GM21367 (cell line): ENCODE measurements at regions not wholly inside any gene's neighbourhood (a gene's known extent, or its start where the extent isn't known, plus 50 kb on each side); places are given as distances from the start of the nearest gene placed in this dataset.
"Not testable (repeated sequence)": the region's sequence is repeated elsewhere in the genome, so short reads cannot be mapped to it uniquely, and the experiment has no call there.

ENCODE experiments used
- ATAC-seq: cut with Tn5 transposase; IDR thresholded peaks from one replicate; pipeline ENCODE4 v1.9.1; 2021; ENCODE audit not compliant: unreplicated experiment

DNA sequence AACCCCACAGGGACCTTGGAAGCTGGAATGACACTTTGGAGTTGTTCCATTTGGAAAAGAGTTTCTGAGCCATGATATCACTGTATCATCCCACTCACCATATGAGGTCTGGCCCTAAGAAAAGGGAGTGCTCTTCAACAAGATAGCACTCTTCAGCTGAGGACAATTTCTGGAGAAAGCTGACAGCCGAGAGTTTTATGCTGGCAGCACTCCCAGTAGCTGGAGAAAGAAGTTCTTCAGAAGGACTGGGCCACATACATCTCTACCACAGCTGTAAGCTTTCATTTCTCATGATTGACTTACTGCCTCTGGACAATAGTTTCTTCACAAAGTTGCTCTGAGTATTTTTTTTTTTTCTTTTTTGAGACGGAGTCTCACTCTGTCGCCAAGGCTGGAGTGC, 914.4 kb upstream of the ADAMTS5 start:
- not testable (repeated sequence) for ATAC-seq

DNA sequence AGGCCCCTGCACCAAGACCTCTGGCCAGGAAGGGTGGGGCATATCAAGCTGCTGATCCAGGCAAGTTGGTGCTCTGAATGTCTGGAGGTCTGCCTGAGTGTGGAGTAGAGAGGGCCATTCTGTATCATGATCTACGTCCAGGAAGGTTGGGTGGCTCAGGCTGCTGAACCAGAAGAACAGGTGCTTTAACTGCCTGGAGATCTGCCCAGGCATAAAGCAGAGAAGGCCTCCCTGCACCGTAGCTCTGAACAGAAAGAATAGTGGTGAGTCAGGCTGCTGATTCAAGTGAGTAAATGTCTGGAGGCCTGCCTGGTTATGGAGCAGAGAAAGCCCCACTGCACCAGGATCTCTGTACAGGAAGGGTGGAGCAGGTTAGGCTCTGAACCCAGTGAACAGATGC, 905.5 kb upstream of the ADAMTS5 start:
- not testable (repeated sequence) for ATAC-seq

DNA sequence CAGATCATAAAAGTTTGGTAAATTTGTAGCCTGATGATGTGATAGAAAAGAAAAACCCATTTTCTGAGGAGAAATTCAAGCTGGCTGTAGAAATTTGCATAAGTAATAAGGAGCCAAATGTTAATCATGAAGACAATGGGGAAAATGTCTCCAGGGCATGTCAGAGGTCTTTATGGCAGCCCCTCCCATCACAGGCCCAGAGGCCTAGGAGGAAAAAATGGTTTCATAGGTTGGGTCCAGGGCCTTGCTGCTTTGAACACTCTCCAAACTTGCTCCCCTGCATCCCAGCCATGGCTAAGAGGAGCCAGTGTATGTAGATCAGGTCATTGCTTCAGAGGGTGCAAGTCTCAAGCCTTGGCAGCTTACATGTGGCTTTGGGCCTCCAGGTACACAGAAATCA, 903.9 kb upstream of the ADAMTS5 start:
- ATAC-seq = not testable (repeated sequence)

DNA sequence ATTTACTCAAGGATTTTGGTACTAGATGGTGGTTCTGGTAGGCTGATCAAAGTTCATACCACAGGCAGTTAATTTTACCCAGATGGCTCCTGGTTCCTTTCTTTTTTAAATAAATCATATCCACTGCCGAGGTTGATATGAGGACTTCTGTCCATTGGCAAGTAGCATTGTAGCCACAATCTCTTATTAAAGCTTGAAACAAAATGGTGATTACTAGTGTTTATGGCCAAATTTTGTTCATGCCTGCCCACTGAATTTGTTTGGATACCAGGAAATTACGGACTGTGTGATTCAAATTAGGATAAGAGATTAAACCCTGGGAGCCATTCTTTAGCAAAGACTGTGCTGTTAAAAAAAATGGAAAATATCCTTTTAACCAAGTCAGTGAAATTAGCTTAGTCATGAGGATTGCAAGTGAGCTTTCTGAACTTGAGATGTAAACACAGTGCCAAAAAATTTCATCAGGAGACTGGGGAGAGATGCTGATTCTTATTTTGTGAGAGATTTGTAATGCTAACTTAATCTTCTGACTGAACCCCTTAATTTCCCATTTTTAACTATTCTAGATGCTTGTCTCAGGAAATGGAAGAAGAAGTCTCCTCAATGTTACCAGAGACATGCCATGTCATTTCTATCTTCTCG, 893.5 kb upstream of the ADAMTS5 start:
- not testable (repeated sequence) for ATAC-seq

DNA sequence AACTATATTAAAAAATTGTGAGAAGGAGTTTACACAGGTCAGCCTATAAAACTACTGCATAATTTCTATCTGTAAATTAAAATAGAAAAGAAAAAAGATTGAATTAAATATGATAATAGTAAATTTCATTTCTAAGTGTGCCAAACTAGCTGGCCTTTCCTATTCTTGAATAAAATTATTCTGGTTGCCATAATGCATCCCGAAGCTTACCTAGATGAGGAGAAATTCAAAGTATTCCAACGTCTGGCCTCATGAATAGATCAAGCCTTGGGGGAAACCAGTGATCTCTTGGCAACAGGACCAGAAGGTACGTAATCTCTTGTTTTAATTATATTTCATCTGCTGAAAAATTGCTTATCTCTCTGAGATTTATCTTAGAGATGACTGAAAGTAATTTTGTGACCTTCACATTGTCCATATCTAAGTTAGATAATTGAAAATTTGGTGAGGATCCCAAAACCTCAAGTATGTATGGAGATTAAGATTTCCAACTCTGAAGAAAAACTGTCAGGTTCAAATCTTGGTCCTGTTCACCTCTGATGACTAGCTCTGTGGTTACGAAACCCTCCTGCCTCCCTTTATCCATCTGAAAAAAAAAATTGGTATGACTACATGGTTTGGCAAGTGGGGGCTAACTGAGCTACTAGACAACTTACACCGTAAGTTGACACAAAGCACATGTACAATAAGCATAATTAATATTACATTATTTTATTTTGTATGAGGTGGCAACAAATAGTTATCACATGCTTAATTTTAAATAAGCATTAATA, 891.4 kb upstream of the ADAMTS5 start:
- ATAC-seq = not testable (repeated sequence)

DNA sequence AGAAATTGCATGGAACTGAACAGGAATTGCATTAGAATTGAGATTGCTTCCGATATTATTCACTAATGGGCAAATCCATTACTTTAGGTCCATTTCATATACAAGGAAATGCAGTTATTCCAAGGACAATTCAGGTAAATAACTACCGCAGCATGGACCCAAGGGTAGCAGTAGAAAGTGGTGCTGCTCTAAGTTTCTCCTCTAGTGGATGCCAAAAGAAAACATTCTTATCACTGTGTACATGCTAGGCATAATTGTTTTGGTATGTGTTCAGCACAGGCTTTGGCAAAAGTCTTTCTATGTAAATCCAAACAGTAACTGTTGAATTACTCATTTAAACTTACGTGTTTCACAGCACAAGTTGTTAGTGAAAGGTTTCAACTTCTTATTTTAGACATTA, 890.1 kb upstream of the ADAMTS5 start:
- ATAC-seq = not testable (repeated sequence)

DNA sequence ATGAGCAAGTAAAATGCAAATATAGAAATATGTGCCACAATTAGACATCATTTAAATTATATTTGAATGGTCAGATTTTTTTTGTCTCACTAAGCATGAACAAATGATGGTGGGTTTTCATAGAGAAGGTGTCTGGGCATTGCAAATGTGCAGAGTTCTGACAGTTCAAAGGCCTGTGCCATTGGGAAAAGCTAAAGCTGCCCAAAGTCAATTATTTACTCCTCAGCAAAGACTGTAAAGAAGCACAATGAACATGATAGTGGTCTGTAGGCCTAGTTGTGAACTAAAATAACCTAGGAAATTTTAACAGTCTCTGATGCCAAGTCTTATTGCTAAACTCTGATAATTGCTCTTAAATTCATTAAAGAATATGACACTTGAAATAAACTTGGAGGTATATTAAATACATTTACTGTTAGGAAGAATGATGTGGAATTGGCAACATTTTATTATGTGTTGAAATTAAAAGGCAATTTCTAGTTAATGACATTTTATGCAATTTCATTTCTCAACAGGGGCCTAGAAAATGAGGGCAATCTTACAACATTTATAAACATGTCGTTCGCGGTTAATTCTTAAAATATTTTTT, 874.3 kb upstream of the ADAMTS5 start:
- no peak for ATAC-seq

DNA sequence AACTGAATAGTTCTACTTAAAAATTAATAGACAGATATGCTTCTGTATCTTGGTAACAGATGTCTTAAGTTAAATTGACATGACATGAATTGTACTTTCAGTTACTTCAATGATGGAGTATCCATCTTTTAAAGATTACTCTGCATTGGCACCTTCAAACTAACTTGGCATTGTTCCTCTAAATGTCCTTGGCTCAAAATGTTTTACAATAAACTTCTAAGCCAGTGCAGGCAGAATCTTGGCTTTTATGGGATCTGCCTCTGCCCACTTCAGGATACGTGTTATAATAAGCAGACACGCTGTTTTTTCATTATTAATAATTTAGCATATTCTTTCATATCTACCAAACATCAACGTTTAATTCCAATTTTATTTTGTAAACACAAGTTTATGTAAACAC, 873.4 kb upstream of the ADAMTS5 start:
- ATAC-seq = no peak

DNA sequence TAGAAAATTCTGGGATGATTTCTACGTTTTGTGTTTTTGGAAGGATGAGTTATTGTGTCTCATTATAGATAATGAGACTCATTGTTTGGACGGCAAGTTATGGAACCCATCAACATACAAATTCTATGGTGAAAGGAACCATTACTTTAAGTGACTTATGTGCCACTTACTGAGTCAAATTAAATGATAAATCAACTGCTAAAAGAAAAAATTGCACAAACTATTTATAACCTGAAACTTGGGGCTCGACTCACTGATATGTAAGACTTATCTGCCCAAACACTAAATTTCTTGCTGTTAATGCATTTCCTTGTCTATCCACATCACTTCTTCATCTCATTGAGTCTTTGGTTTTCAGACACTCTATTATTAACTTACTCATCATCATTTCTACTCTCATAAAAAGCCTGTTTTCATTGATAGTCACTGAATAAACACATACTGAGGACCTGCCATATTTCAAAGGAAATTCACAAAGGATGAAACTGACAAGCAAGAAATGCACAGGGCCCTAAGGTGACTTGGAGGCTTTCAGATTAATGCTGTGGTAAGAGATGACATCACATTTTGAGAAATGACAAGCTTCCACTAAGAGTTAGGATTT, 872.7 kb upstream of the ADAMTS5 start:
- ATAC-seq = no peak

DNA sequence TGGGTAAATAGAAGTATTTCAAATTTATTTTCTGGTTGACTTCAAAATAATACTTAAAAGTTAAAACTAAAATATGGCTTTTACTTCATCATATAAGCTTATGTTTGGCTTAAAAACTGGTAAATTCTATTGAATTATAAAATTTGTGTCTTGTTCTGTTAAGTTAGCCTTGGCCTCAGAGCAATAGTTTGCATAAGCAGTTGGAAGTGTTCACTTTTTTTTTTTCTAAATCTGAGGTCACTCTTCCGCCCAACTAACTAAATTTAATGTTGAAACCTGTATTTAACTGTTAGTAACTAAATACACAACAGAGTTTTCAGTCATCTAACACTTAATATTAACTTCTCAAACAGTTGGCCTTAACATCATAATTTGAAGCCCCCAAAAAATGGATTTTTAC, 871.7 kb upstream of the ADAMTS5 start:
- ATAC-seq = no peak

DNA sequence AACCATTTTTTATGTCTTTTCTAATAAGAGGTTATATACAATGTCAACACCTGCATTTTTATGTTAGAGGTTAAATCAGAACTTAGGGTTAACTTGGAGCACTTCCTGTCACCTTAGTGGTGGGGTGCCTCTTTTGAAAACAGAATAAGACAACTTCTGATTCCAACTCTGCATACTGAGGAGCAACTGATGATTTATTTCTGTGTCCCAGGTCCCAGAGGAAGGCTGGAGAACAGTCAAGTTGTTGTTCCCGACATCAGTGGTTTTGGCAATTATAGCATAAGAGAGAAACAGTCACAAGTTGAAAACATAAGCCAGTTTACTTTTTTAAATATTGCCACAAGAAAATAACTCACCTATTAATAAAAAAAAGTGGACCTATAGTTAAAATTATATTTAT, 871.0 kb upstream of the ADAMTS5 start:
- ATAC-seq = no peak

DNA sequence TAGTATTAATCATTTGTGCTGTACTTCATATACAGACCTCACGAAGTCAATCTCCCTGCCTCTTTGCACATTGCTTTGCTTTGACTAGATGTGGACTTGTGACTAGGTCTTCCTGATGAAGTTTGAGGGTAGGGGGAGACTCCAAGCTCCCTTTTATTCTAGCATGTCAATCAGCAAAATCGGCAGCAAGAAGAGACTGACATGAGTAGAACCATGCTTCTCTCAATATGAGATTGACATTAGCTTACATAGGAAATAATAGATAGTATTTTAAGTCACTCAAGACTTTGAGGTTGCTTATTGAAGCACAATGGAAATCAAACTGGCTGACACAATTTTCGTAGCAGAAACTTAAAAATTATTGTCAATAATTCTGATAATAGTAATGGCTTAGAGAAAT, 866.4 kb upstream of the ADAMTS5 start:
- ATAC-seq = no peak

DNA sequence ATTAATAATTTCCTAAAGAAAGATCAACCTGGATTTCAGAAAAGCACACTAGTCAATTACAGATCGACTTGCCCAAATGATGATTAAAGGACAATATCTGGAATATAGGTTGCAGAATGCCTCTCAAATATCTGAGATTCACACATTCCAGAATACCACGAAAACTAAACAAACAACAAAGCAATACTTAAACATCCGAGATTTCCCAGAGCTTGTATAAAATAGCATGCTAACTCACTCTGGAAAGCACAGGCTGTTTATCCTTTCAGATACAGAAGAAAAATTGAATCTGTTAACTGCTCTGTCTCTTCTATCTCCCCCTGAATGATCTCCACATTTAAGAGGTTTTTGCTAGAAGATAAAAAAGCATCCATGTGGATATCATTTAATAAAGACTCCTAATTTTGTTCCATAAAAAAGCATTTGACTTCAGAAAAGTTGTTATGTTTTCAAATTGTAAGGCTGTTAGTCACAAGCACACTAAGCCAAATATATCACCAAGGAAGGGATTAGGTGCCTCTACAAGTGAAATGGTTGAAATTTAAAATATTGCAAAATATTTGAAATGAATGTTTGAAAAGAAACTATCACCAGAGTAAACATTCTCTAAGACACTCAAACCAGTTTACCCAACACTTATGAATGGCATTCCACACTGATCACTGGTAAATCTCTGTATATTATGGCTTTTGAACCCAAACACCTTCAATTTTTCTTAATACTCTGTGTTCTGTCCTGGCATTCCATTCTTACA, 865.1 kb upstream of the ADAMTS5 start:
- ATAC-seq = no peak

DNA sequence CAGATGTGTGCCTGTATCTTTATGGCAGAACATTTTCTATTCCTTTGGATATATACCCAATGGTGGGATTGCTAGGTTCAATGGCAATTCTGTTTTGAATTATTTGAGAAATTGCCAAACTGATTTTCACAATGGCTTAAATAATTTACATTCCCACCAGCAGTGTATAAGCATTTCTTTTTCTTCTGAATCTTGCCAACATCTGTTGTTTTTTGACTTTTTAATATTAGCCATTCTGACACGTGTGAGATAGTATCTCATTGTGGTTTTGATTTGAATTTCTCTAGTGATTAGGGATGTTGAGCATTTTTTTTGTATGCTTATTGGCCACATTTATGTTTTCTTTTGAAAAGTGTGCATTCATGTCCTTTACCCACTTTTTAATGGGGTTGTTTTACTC, 864.3 kb upstream of the ADAMTS5 start:
- ATAC-seq = no peak

DNA sequence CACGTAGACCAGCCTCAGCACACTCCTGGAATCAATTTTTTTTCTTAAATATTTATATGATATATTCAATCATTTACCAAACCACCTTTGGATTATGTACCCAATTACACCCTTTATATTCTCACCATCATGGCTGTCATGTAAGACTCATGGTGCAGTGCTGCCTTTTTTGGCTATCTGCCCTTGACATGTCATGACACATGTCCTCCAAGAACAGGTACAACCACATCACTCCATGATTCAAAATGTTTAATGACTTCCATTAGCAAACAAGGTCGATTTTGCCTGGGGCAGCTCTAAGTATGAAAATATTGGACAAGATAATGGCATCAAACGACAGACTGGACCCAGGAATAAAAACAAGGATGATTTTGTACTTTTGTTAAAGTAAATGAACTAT, 861.1 kb upstream of the ADAMTS5 start:
- ATAC-seq = no peak

DNA sequence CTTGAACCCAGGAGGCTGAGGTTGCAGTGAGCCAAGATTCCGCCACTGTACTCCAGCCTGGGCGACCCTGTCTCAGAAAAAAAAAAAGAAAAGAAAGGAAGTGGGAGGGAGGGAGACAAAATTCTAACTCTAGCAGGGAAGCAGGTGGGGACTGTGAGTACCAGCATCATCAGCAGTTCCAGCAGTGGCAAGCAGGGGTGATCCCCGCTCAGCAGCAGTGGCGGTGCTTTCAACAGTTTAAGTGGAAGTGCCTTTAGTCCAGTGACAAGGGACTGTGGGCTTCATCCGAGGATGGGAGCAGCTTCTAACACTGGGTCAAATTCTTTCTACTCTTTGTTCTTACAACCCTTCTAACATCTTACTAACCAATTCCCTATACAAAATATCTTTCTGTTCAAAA, 858.1 kb upstream of the ADAMTS5 start:
- no peak for ATAC-seq

DNA sequence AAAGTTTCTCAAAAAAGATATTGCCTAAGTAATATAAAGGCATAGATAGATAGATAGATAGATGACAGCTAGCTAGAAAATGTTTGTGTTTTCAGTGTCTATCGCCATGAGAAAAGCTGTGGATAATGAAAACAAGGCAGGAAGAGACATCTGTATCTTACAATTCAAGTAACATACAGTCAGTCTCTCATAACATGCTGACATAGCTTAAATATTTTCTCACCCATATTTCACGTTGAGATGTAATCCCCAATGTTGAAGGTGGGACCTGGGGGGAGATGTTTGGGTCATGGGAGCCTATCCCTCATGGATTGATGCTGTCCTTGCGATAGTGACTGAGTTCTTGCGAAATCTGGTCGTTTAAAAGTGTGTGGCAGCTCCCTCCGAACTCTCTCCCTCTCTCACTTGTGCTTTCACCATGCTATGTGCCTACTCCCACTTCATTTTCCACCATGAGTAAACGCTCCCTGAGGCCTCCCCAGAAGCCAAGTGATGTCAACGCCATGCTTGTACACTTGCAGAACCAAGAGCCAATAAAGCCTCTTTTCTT, 856.8 kb upstream of the ADAMTS5 start:
- no peak for ATAC-seq

DNA sequence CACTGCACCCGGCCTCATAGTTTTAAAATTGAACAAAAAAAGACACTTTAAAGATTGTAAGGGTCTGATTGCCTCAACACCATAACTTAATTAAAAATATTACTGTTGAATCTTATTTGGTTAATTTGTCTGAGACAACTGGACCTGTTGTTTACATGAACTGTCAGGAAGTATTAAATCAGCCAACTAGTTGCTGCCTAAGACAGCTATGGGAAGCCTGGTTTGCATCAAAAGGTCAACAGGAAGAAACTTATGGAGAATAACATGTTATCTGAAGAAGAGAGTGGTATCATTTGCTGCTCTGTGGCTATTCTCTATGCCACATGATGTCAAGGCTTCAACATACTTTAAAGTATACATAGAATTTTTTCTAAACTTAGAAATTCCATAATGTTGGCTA, 853.5 kb upstream of the ADAMTS5 start:
- no peak for ATAC-seq

DNA sequence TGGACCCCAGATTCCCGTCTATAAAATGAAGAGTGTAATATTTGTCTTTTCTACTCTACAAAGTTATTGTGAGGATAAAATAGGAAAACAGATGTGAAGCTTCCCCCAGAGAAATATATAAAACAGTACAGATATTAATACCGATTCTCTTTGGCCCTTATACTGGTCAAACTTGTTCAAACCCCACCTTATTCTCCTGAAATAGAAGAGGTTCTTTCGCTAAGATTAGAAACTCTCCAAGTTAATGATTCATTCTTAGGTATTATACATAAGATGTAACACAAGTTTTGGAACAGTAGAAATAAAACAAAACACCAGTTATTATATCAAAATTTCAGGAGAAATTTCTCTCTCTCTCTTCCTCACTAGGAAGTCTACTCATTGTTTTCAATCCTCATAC, 852.4 kb upstream of the ADAMTS5 start:
- no peak for ATAC-seq

DNA sequence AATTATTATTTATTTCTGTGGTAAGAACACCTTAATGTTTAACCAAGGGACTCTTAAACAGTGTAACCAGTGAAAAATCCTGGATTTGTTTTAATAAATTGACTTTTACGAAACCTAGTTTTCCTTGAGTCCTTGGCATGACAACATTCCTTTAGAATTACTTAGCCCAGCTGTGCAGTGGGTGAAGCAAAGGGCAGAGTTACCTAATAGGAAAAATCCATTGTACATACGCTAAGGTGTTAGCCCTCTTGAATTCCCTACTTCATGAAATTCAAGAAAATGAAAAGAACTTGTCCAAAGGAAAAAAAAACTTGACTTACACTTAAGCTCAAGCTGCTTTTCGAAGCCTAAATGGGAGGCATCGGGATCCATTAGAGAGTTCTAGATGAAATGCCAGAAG, 852.0 kb upstream of the ADAMTS5 start:
- no peak for ATAC-seq
